Stromal cell of bone marrow (primary cell): ENCODE measurements at regions not wholly inside any gene's neighbourhood (a gene's known extent, or its start where the extent isn't known, plus 50 kb on each side); places are given as distances from the start of the nearest gene placed in this dataset.

Experiments
- DNase-seq: peaks from one replicate; pipeline ENCODE4 v3.0.0-alpha.2; 2012; ENCODE audit warnings: low read depth

DNA sequence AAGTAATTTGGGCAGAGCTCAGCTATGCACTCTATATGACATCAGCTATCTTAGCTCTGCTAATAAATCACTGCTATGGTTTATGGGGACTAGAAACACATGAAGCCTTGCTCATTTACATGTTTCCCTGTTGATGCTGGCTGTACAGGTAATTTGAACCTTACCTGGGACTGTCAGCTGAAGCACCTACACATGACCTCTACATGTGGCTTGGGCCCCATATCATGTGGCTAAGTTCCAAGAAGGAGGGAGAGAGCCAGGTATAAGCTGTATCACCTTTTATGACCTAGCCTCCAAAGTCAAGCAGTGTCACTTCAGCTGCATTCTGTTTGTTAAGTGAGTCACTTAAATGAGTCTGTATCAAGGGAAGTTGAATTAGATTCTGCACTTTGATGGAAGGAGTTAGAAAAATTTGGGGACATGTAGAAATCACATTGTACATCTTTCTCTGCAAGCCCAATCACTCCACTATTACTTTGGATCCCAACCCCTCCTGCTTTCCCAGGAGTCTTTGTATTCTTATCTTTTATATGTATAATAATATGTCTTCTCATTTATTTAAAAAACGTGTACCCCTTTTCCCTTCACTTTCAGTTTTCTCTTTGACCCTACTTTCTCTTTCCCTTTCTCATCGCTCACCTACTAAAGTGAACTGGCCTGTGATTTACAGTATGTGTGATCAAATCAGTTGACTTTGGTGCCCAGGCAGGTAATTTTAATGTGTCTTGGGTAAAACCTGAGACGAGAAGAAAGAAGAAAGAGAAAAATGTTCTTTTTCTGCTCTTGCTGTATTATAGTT is 53.4 kb upstream of the PRKACB start:
- no peak for DNase-seq

GRCh38 chr1:84089867-84090266 is 54.2 kb upstream of the PRKACB start:
- DNase-seq = no peak

- no peak for DNase-seq
Observed at GRCh38 chr1:84089465-84089864, 54.6 kb upstream of the PRKACB start.

DNA sequence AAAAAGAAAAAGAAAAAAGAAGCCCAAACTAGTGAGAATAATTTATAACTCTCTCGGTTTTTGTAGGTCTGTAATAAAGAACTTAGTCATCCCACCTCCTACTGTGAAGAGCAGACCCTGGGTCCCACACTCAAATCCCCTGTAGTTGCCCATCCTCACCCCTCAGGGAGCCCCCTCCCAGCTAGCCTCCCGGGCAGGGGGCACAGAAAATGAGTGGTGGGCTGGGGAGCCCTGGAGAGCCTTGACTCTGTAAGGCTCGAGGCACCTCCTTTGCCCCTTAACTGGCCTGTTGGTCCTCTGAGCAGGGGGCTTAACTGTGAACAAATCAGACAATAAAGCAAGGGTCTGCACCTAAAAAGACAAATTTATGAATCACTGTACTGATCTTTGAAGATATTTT is 57.5 kb upstream of the PRKACB start:
- no peak for DNase-seq

- DNase-seq = no peak
Observed at GRCh38 chr1:84086189-84086588, 57.9 kb upstream of the PRKACB start.

GRCh38 chr1:84083307-84083706 is 60.8 kb upstream of the PRKACB start:
- no peak for DNase-seq

DNA sequence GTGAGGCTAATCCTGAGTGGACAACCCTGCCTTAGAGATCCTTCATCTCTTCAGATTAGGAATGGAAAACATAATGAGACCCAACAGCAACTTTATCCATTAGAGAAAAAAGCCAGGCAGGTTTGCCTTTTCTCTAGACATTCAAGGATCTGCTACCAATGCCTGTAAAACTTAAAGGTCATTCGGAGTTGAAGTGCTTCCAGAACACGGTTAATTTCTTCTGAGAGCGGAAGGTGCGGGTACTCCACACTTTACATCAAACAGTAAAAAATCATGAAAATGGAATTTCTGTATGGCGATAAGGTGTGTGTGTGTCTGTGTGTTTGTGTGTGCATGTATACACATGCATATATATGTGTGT is 65.2 kb upstream of the PRKACB start:
- DNase-seq = no peak

- no peak for DNase-seq
Observed at GRCh38 chr1:84078108-84078841, 65.8 kb upstream of the PRKACB start.

DNA sequence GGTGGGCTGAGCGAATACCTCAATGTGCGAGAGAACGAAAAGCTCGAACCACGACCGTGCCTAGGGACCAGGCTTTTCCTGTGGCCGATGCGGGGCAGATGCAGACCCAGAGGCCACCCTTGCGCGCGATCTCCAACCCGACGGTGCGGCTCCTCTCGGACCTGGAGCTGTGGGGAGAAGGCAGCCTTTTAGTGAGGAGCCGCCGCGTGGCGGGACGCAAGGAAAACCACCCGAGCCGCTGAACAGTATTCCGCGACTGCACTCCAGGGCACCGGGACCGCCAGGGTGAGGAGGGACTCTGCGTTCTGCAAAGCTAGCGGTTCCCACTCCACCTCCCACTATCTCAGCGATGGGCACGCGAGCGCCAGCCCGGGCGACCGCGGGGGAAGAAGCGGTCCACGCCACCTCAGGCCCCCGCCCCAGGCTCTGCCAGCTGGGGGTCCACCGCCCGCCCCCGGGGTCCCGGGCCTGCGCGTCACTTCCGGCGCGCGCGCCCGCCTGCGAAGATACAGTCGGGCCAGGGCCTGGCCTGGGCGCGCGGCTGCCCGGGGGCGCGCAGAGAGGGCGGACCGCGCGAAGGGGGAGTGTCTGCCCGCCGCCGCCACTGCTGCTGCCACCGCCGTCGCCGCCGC is 66.5 kb upstream of the PRKACB start:
- DNase-seq = peak; percentile 57

DNA sequence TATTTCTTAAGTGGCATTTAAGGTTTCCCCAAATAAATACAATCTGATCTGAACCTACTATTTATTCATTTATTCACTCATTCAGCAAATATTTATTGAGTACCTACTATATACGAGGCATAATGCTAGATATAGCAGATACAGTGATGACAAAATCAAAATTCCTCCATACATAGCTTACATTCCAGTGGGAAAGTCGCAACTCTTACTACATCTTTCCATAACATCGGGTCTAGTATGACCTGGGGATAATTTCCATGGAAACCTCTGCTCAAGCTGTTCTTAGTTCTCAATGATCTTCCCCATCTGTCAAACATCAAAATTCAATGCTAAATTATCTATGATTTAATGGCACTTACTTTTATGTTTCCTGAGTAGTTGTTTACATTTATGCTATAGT is 70.8 kb upstream of the PRKACB start:
- DNase-seq = no peak

DNA sequence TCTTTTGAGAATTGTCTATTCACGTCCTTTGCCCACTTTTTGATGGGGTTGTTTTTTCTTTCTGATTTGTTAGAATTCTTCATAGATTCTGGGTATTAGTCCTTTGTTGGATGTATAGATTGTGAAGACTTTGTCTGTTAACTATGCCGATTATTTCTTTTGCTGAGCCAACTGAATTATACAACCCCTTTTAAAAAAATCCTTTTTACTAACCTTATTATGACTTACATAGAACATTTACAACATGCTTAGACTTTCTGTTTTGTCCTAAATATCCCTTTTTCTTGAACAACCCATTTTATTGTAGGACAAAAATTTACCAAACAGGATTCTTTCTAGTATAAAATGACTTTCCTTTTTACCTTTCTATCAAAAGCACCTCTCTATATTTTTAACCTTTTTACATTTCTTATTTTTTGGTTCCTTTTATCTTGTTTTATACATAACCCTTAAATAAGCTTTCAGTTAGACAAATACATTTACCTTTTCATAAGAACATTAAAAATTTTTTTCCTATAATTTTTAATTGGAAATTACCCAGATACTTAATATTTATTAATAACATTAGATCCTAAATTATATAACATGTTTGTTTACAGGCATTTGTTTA is 70.4 kb upstream of the TTLL7 start:
- no peak for DNase-seq

DNA sequence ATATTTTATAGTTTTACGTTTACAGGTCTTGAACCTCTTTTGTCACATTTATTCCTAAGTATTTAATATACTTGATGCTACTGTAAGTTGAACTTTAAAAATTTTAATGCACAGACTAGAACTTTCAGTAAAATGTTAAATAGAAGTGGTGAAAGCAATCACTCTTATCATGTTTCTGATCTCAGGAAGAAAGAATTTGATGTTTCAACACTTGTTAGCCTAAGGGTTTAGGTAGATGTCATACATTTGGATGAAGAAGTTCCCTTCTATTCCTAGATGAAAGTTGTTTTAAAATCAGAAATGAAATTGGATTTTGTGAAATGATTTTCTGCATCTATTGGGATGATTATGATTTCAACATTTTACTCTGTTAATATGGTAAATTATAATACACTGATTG is 63.6 kb upstream of the TTLL7 start:
- no peak for DNase-seq

DNA sequence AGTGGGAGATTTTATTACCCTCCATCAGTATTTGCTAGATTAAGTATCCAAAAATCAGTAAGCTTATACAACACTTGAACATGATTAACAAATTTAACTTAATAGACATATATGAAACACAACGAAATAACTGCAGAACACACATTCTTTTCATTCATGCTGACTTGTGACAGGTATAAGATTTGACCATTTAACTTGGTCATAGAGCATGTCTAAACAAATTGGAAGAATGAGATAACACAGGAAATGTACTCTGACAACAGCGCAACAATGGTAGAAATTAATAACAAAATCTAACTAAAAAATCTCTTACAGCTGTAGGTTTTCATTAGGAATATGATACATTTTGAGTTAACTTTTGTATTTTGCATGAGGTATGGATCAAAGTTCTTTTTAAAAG is 62.4 kb upstream of the TTLL7 start:
- DNase-seq = no peak

DNA sequence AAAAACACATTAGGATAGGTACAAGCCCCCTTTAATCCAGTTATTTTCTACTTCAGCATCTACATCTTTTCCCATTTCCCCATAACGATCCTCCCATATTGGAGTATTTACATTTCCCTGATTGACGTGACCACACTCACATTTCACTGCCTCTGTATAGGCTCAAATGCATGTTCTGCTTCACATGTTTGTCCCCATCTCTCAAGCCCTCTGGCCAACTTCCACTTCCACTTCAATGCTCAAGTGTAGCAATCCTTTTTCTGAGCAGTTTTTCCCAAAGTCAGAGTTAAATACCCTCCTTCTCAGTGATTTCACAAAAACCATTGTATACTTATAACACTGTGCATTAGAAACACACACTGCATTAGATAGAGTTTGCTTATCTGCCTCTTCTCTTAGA is 61.8 kb upstream of the TTLL7 start:
- DNase-seq = no peak

DNA sequence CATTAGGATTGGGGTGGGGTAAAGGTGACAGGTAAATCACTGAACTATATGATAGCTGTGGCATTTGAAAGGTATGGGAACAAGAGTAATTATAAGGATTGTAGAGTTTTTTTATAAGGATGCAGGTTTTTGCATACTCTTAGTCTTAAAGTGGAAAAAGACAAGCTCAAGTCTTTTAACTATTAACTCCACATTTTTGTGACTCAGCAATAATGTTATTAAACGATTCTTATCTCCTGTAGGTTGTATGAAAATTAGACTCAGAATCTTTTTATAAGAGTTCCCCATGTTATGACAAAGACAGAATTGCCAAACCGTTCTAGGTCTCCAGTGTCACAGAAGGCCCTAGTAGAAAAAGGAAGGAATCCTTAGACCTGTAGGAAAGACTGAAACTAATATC is 49.9 kb upstream of the TTLL7 start:
- DNase-seq = no peak
